HCT116 (cell line): ENCODE measurements at regions not wholly inside any gene's neighbourhood (a gene's known extent, or its start where the extent isn't known, plus 50 kb on each side); places are given as distances from the start of the nearest gene placed in this dataset.

Experiments used
- ATAC-seq: fragments of 200-7000 bp; cut with Tn5 transposase; 2 replicates; pipeline ENCODE4 v1.9.1; 2020; ENCODE audit warnings: mild to moderate bottlenecking, moderate library complexity
- BruUV-seq: library from RNA; stranded (reverse); fragments of 400-500 nt; replicated peaks from 2 replicates; lab custom pipeline; 2021; lab: Mats Ljungman, UMichigan
- CTCF ChIA-PET: fragments of 300-600 bp; sonication (Branson Sonifier 250); formaldehyde crosslinking; loops from one replicate; lab custom pipeline; 2021; ENCODE audit warnings: antibody characterized with exemption; lab: Charles Lee
- POLR2A ChIA-PET: fragments of 300-600, 350-600 bp; sonication (Branson Sonifier 250); formaldehyde crosslinking; loops from one replicate; lab custom pipeline; 2021; ENCODE audit warnings: antibody characterized with exemption; lab: Charles Lee
- RAD21 ChIA-PET, 2 experiments: fragments of 300-600 bp; sonication (Branson Sonifier 250); formaldehyde crosslinking; loops; one replicate each; lab custom pipeline; 2023; ENCODE audit warnings: low total read pairs in 2 of 2; ENCODE audit not compliant: uncharacterized antibody in 2 of 2, unreplicated experiment in 2 of 2, low non-redundant PET in 1 of 2; lab: Charles Lee
- DNase-seq: peaks from one replicate; pipeline ENCODE4 v3.0.0-alpha.2; 2010; ENCODE audit warnings: low read depth, low spot score
- H2AFZ ChIP-seq: fragments of 200-600 bp; shearing (Covaris generic), sonication (generic); 2 replicates; pipeline ENCODE4 v1.6.1; 2017; ENCODE audit warnings: low read depth, mixed run types, mixed read lengths, antibody characterized with exemption, low read length; ENCODE audit not compliant: poor library complexity, severe bottlenecking
- H3K27ac ChIP-seq: 2 replicates; pipeline ENCODE4 v1.5.1; 2012; ENCODE audit warnings: low read depth, low read length
- H3K27me3 ChIP-seq: fragments of 200-600 bp; sonication (generic); 2 replicates; pipeline ENCODE4 v1.6.1; 2016; ENCODE audit warnings: mixed run types, low read length, mixed read lengths; ENCODE audit not compliant: insufficient read depth
- H3K36me3 ChIP-seq, 2 experiments: fragments of 200-500 bp in 1 of 2; fragments of 200-600 bp in 1 of 2; sonication (Bioruptor generic) in 1 of 2; sonication (generic) in 1 of 2; 2 replicates each; pipeline versions ENCODE4 v1.5.1 to v1.6.1; 2014 to 2016; ENCODE audit warnings: low read length in 2 of 2, inconsistent platforms in 1 of 2, mixed read lengths in 1 of 2, mixed run types in 1 of 2; ENCODE audit not compliant: insufficient read depth in 2 of 2, control insufficient read depth in 1 of 2
- H3K4me1 ChIP-seq, 2 experiments: fragments of 200-600 bp in 1 of 2; sonication (generic) in 1 of 2; 2 replicates each; pipeline versions ENCODE4 v1.5.1 to v1.6.1; 2012 to 2017; ENCODE audit warnings: low read length in 2 of 2, inconsistent platforms in 1 of 2, mild to moderate bottlenecking in 1 of 2, mixed read lengths in 1 of 2, mixed run types in 1 of 2, moderate library complexity in 1 of 2; ENCODE audit not compliant: insufficient read depth in 2 of 2, control insufficient read depth in 1 of 2
- H3K4me2 ChIP-seq: fragments of 200-600 bp; sonication (generic); 2 replicates; pipeline ENCODE4 v1.6.1; 2017; ENCODE audit warnings: mixed run types, low read length, mixed read lengths
- H3K4me3 ChIP-seq, 2 experiments: fragments of 200-600 bp in 1 of 2; sonication (generic) in 1 of 2; replicated peaks in 1 of 2; 2 replicates each; pipeline ENCODE4 v1.5.1; 2011 to 2016; ENCODE audit warnings: low read length in 2 of 2, control low read depth in 1 of 2, low read depth in 1 of 2, mild to moderate bottlenecking in 1 of 2, mixed read lengths in 1 of 2, mixed run types in 1 of 2
- H3K79me2 ChIP-seq: fragments of 200-600 bp; sonication (generic); 2 replicates; pipeline ENCODE4 v1.6.1; 2017; ENCODE audit warnings: mild to moderate bottlenecking, mixed run types, low read length, moderate library complexity, mixed read lengths; ENCODE audit not compliant: insufficient read depth
- H3K9ac ChIP-seq: fragments of 200-600 bp; sonication (generic); 2 replicates; pipeline ENCODE4 v1.6.1; 2016; ENCODE audit warnings: low read length, mixed read lengths
- H3K9me2 ChIP-seq: fragments of 200-600 bp; sonication (generic), shearing (Covaris generic); 2 replicates; pipeline ENCODE4 v1.6.1; 2017; ENCODE audit warnings: mixed run types, mild to moderate bottlenecking, moderate library complexity; ENCODE audit not compliant: insufficient read depth
- H3K9me3 ChIP-seq, 2 experiments: fragments of 200-500 bp in 1 of 2; fragments of 200-600 bp in 1 of 2; sonication (Bioruptor generic) in 1 of 2; sonication (generic) in 1 of 2; 2 replicates each; pipeline ENCODE4 v1.6.1; 2014 to 2017; ENCODE audit warnings: low read length in 2 of 2, mixed read lengths in 2 of 2, inconsistent platforms in 1 of 2, low read depth in 1 of 2, mild to moderate bottlenecking in 1 of 2, mixed run types in 1 of 2, moderate library complexity in 1 of 2; ENCODE audit not compliant: control insufficient read depth in 1 of 2, insufficient read depth in 1 of 2
- H4K20me1 ChIP-seq: fragments of 200-600 bp; sonication (generic), shearing (Covaris generic); 2 replicates; pipeline ENCODE4 v1.6.1; 2017; ENCODE audit warnings: mixed run types, mild to moderate bottlenecking, moderate library complexity; ENCODE audit not compliant: insufficient read depth
- CBX3 ChIP-seq: IDR thresholded peaks from 2 replicates; pipeline ENCODE4 v1.6.1; 2012; ENCODE audit warnings: low read depth
- ELF1 ChIP-seq: IDR thresholded peaks from 2 replicates; pipeline ENCODE4 v1.6.1; 2012; ENCODE audit warnings: low read depth, borderline replicate concordance
- EZH2 ChIP-seq: fragments of 200-600 bp; sonication (generic); IDR thresholded peaks from 2 replicates; pipeline ENCODE4 v1.6.1; 2017; ENCODE audit warnings: antibody characterized with exemption, mixed run types
- FOSL1 ChIP-seq: IDR thresholded peaks from 2 replicates; pipeline ENCODE4 v1.6.1; 2012; ENCODE audit warnings: low read depth
- JUND ChIP-seq: IDR thresholded peaks from 2 replicates; pipeline ENCODE4 v1.6.1; 2012
- POLR2A ChIP-seq: IDR thresholded peaks from 2 replicates; pipeline ENCODE4 v1.7.0; 2011; ENCODE audit warnings: borderline replicate concordance; ENCODE audit not compliant: insufficient read depth, insufficient read length; ENCODE audit errors: extremely low read depth
- POLR2AphosphoS5 ChIP-seq: IDR thresholded peaks from 2 replicates; pipeline ENCODE4 v1.6.1; 2011; ENCODE audit warnings: mild to moderate bottlenecking, low read depth, low read length, moderate library complexity
- SP1 ChIP-seq: IDR thresholded peaks from 2 replicates; pipeline ENCODE4 v1.6.1; 2012; ENCODE audit warnings: low read depth
- TCF7L2 ChIP-seq: IDR thresholded peaks from 2 replicates; pipeline ENCODE4 v1.7.0; 2011; ENCODE audit warnings: borderline replicate concordance, inconsistent platforms; ENCODE audit not compliant: insufficient read depth, insufficient read length; ENCODE audit errors: extremely low read depth
- ZNF274 ChIP-seq: fragments of 200-500 bp; sonication (Bioruptor generic); IDR thresholded peaks from 2 replicates; pipeline ENCODE4 v1.6.1; 2014; ENCODE audit warnings: mild to moderate bottlenecking, low read depth, low read length, inconsistent platforms
- intact Hi-C: fragments of 100-400 bp; cut with micrococcal nuclease; formaldehyde crosslinking; loops from 2 replicates; pipeline ENCODE4 v1.10.0; 2022
- TF ChIP-seq, protein P1 (sequence below): IDR thresholded peaks from 2 replicates; pipeline ENCODE4 v1.6.1; 2012
- TF ChIP-seq, protein P2 (sequence below): IDR thresholded peaks from 2 replicates; pipeline ENCODE4 v1.6.1; 2011; ENCODE audit warnings: mild to moderate bottlenecking, low read length, moderate library complexity; ENCODE audit not compliant: insufficient replicate concordance; ENCODE audit errors: extremely low read depth
- TF ChIP-seq, protein P3 (sequence below): IDR thresholded peaks from 2 replicates; pipeline ENCODE4 v1.6.1; 2012

DNA sequence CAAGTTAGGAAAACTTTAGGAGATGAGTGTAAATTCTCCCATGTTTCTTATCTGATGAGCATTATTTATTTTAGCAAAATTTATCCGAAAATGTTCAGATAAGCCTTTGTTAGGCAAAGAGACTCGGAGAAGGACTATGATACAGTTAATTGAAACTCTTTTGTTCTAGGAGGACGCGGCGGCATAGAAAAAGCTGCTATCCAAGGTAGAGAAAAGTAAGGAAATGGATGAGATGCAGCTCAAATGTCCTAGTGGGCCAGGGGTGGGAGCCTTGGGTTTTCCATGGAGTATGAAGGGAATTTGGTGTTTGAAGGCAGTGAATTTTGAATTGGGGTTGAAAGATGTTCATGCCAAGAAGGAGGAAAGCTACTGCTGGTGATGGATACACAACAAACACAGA is 1504.5 kb downstream of the AACS start:
- H3K36me3 ChIP-seq = no peaks in the 10 kb centered on the region
- TF ChIP-seq FOSL1 = no peak
- TF ChIP-seq, protein P1, sequence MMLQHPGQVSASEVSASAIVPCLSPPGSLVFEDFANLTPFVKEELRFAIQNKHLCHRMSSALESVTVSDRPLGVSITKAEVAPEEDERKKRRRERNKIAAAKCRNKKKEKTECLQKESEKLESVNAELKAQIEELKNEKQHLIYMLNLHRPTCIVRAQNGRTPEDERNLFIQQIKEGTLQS = no peak
- TF ChIP-seq EZH2 = no peak
- no peak for TF ChIP-seq SP1
- TF ChIP-seq POLR2A = no peak
- TF ChIP-seq JUND = no peak
- no peak for TF ChIP-seq TCF7L2
- no peak for TF ChIP-seq CBX3
- TF ChIP-seq ZNF274 = no peak
- no peak for TF ChIP-seq POLR2AphosphoS5
- TF ChIP-seq ELF1 = no peak
- TF ChIP-seq, protein P2, sequence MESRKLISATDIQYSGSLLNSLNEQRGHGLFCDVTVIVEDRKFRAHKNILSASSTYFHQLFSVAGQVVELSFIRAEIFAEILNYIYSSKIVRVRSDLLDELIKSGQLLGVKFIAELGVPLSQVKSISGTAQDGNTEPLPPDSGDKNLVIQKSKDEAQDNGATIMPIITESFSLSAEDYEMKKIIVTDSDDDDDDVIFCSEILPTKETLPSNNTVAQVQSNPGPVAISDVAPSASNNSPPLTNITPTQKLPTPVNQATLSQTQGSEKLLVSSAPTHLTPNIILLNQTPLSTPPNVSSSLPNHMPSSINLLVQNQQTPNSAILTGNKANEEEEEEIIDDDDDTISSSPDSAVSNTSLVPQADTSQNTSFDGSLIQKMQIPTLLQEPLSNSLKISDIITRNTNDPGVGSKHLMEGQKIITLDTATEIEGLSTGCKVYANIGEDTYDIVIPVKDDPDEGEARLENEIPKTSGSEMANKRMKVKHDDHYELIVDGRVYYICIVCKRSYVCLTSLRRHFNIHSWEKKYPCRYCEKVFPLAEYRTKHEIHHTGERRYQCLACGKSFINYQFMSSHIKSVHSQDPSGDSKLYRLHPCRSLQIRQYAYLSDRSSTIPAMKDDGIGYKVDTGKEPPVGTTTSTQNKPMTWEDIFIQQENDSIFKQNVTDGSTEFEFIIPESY = no peak
- TF ChIP-seq, protein P3, sequence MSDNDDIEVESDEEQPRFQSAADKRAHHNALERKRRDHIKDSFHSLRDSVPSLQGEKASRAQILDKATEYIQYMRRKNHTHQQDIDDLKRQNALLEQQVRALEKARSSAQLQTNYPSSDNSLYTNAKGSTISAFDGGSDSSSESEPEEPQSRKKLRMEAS = no peak
- TF ChIP-seq, all 23 proteins: peak for 0
- H3K4me3 ChIP-seq = no peak overlapping the region
- no peaks in the 10 kb centered on the region for H4K20me1 ChIP-seq
- RAD21 ChIA-PET = no interaction called here
- intact Hi-C loops = no loop called here
- ATAC-seq (no peak), DNase-seq (no peak)
- peaks cover 3 to 4% of the 10 kb centered on the region in 2 experiments; a peak in 3 of 4 replicates for H3K9me3 ChIP-seq
- no peak overlapping the region for H2AFZ ChIP-seq
- no peaks in the 10 kb centered on the region for H3K9me2 ChIP-seq
- H3K27me3 ChIP-seq = no peaks in the 10 kb centered on the region
- BruUV-seq = no TSS peak
- H3K27ac ChIP-seq = no peak overlapping the region
- no peaks in the 10 kb centered on the region for H3K79me2 ChIP-seq
- no peak overlapping the region for H3K9ac ChIP-seq
- H3K4me2 ChIP-seq = no peak overlapping the region
- no peaks in the 10 kb centered on the region for H3K4me1 ChIP-seq
- CTCF ChIA-PET = no interaction called here
- POLR2A ChIA-PET = no interaction called here
